ENCODE measurements at regions not wholly inside any gene's neighbourhood (a gene's known extent, or its start where the extent isn't known, plus 50 kb on each side); places are given as distances from the start of the nearest gene placed in this dataset.

- 88% methylated on average over 1 of the region's 1 CpG for WGBS
These were observed 1327.2 kb upstream of the DDX18 start for GRCh38 chr2:116487336-116487735.

GRCh38 chr2:116489292-116489691 is 1325.2 kb upstream of the DDX18 start:
- TF ChIP-seq ZBTB33 (IDR thresholded peaks at IDR 0.05): no peak
- TF ChIP-seq YY1 (IDR thresholded peaks at IDR 0.05): no peak
- no peak for TF ChIP-seq RXRA (IDR thresholded peaks at IDR 0.05)
- TF ChIP-seq GABPA (IDR thresholded peaks at IDR 0.05 in 1 of 2, conservative IDR thresholded peaks at IDR 0.05 in 1 of 2): no peak
- no peak for TF ChIP-seq MAX (IDR thresholded peaks at IDR 0.05)
- TF ChIP-seq EGR1 (IDR thresholded peaks at IDR 0.05; ENCODE audit: low read depth in 2 of 2): no peak
- TF ChIP-seq TAF1 (conservative IDR thresholded peaks at IDR 0.05): no peak
- no peak for TF ChIP-seq REST (IDR thresholded peaks at IDR 0.05)
- no peak for TF ChIP-seq SP1 (IDR thresholded peaks at IDR 0.05)
- no peak for TF ChIP-seq NR2F2 (IDR thresholded peaks at IDR 0.05)
- H3K9ac ChIP-seq (ENCODE audit: low read depth in 1 of 2, low read length in 2 of 2): no peak overlapping the region
- H3K27ac ChIP-seq (ENCODE audit: low read depth in 1 of 2, low read length in 2 of 2): no peak overlapping the region
- no peak for DNase-seq (ENCODE audit: low spot score)
- H3K9me3 ChIP-seq (ENCODE audit: control insufficient read depth in 4 of 4, low read length in 3 of 4): peaks cover 0 to 4% (median 2%) of the 10 kb centered on the region in 4 donors
- WGBS: 85% methylated on average over 6 of the region's 6 CpGs
- H3K27me3 ChIP-seq (ENCODE audit: control insufficient read depth in 4 of 4, insufficient read depth in 4 of 4, low read length in 3 of 4): no peaks in the 10 kb centered on the region
- no peaks in the 10 kb centered on the region for H3K4me1 ChIP-seq (ENCODE audit: control insufficient read depth in 4 of 4, insufficient read depth in 4 of 4, low read length in 3 of 4)
- H3K36me3 ChIP-seq (ENCODE audit: control insufficient read depth in 4 of 4, insufficient read depth in 3 of 4, low read depth in 1 of 4, low read length in 3 of 4): no peaks in the 10 kb centered on the region
- no peak overlapping the region for H3K4me3 ChIP-seq (ENCODE audit: low read depth in 1 of 3, low read length in 3 of 3)

More at GRCh38 chr2:116487336-116487735, 1327.2 kb upstream of the DDX18 start:
- TF ChIP-seq FOXA1 (IDR thresholded peaks at IDR 0.05) (no peak), RXRA (IDR thresholded peaks at IDR 0.05) (no peak), HNF4G (IDR thresholded peaks at IDR 0.05) (no peak), REST (IDR thresholded peaks at IDR 0.05) (no peak), ATF3 (IDR thresholded peaks at IDR 0.05) (no peak), MAX (IDR thresholded peaks at IDR 0.05) (no peak), GABPA (IDR thresholded peaks at IDR 0.05 in 1 of 2, conservative IDR thresholded peaks at IDR 0.05 in 1 of 2) (no peak), EGR1 (IDR thresholded peaks at IDR 0.05; ENCODE audit: low read depth in 2 of 2) (no peak), FOXA2 (IDR thresholded peaks at IDR 0.05) (no peak), SP1 (IDR thresholded peaks at IDR 0.05) (no peak)
- no peaks in the 10 kb centered on the region for H3K4me1 ChIP-seq (ENCODE audit: control insufficient read depth in 4 of 4, insufficient read depth in 4 of 4, low read length in 3 of 4)
- no peak overlapping the region for H3K4me3 ChIP-seq (ENCODE audit: low read depth in 1 of 3, low read length in 3 of 3)
- peaks cover 0 to 4% (median 2%) of the 10 kb centered on the region in 4 donors for H3K9me3 ChIP-seq (ENCODE audit: control insufficient read depth in 4 of 4, low read length in 3 of 4)
- no peak overlapping the region for H3K27ac ChIP-seq (ENCODE audit: low read depth in 1 of 2, low read length in 2 of 2)
- H3K36me3 ChIP-seq (ENCODE audit: control insufficient read depth in 4 of 4, insufficient read depth in 3 of 4, low read depth in 1 of 4, low read length in 3 of 4): no peaks in the 10 kb centered on the region
- no peaks in the 10 kb centered on the region for H3K27me3 ChIP-seq (ENCODE audit: control insufficient read depth in 4 of 4, insufficient read depth in 4 of 4, low read length in 3 of 4)
- DNase-seq (ENCODE audit: low spot score): no peak
- H3K9ac ChIP-seq (ENCODE audit: low read depth in 1 of 2, low read length in 2 of 2): no peak overlapping the region
